Natural killer cell (primary cell): ENCODE measurements at regions not wholly inside any gene's neighbourhood (a gene's known extent, or its start where the extent isn't known, plus 50 kb on each side); places are given as distances from the start of the nearest gene placed in this dataset.
A peak's percentile ranks its signal among the peaks of the same experiment; 100 is the strongest.

ENCODE experiments used
- ATAC-seq, 3 donors: fragments of 150-1000 bp in 2 of 3; fragments of 200-7000 bp in 1 of 3; cut with Tn5 transposase; 1 replicate in 1 of 3; 2 replicates in 2 of 3; pipeline ENCODE4 v1.10.0; 2021; ENCODE audit warnings: mild to moderate bottlenecking in 2 of 3, moderate library complexity in 2 of 3
- DNase-seq, 2 donors: peaks; one replicate each; pipeline versions ENCODE4 v3.0.0 to v3.0.0-alpha.2; 2013 to 2021; ENCODE audit warnings: mixed read lengths in 1 of 2
- H3K27ac ChIP-seq: one replicate; pipeline ENCODE4 v1.5.1; 2013; ENCODE audit warnings: mild to moderate bottlenecking, low read length
- H3K27me3 ChIP-seq: one replicate; pipeline ENCODE4 v1.6.1; 2013; ENCODE audit warnings: low read length; ENCODE audit not compliant: control insufficient read depth, insufficient read depth
- H3K36me3 ChIP-seq: one replicate; pipeline ENCODE4 v1.6.1; 2013; ENCODE audit warnings: low read length; ENCODE audit not compliant: control insufficient read depth, insufficient read depth
- H3K4me1 ChIP-seq: one replicate; pipeline ENCODE4 v1.6.1; 2013; ENCODE audit warnings: low read length; ENCODE audit not compliant: control insufficient read depth, insufficient read depth
- H3K4me3 ChIP-seq: one replicate; pipeline ENCODE4 v1.5.1; 2013; ENCODE audit warnings: low read length
- H3K9me3 ChIP-seq: one replicate; pipeline ENCODE4 v1.6.1; 2013; ENCODE audit warnings: low read length; ENCODE audit not compliant: control insufficient read depth, insufficient read depth
- H3K27ac Mint-ChIP-seq, 2 donors: one replicate each; pipeline ENCODE4 v1.8.0; 2022; ENCODE audit warnings: mild to moderate bottlenecking in 2 of 2, mixed read lengths in 2 of 2, moderate library complexity in 1 of 2
- H3K27me3 Mint-ChIP-seq, 2 donors: one replicate each; pipeline ENCODE4 v1.8.0; 2022; ENCODE audit warnings: low read depth in 2 of 2, mixed read lengths in 2 of 2
- H3K36me3 Mint-ChIP-seq: one replicate; pipeline ENCODE4 v1.8.0; 2022; ENCODE audit warnings: mixed read lengths
- H3K4me1 Mint-ChIP-seq, 2 donors: one replicate each; pipeline ENCODE4 v1.8.0; 2022; ENCODE audit warnings: mixed read lengths in 2 of 2
- H3K4me3 Mint-ChIP-seq: one replicate; pipeline ENCODE4 v1.8.0; 2022; ENCODE audit warnings: mild to moderate bottlenecking, moderate library complexity, mixed read lengths
- H3K9me3 Mint-ChIP-seq, 2 donors: one replicate each; pipeline ENCODE4 v1.8.0; 2022; ENCODE audit warnings: mixed read lengths in 2 of 2
- WGBS: methylation state at CpG from one replicate; pipeline ENCODE4 v1.1.7; 2013; ENCODE audit warnings: missing lambda C conversion rate; ENCODE audit not compliant: insufficient coverage; 5-methylcytosine and 5-hydroxymethylcytosine counted together
- intact Hi-C: fragments of 100-400 bp; cut with micrococcal nuclease; formaldehyde crosslinking; loops from one replicate; pipeline ENCODE4 v1.14.2; 2022
- TF ChIP-seq, protein P1 (sequence below): fragments of 200-600 bp; IDR thresholded peaks from one replicate; pipeline ENCODE4 v1.8.0; 2022; ENCODE audit warnings: antibody characterized with exemption

DNA sequence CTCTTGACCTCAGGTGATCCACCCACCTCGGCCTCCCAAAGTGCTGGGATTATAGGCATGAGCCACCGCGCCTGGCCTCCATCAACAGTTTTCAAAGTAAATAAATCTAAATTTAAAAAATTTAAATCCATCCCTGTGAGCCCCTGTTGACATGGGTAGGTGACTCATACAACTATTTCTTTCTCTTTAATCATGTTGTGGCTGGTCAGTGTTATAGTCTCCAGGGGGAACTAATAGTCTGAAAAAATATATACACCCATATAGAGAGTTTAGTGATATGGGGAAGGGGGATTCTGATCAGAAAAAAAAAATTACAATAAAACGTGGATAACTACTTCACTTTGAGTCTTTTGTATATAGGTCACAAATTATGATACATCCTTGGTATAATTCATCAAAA is 159.2 kb downstream of the ZNF608 start:
- intact Hi-C loops, result no loop called here
- no peaks in the 10 kb centered on the region for H3K9me3 Mint-ChIP-seq
- H3K4me1 Mint-ChIP-seq, result peaks cover 12 to 13% of the 10 kb centered on the region in 2 donors
- no peaks in the 10 kb centered on the region for H3K4me1 ChIP-seq
- H3K27me3 ChIP-seq, result no peaks in the 10 kb centered on the region
- H3K4me3 ChIP-seq, result no peak overlapping the region
- H3K4me3 Mint-ChIP-seq, result no peak overlapping the region
- no peak overlapping the region for H3K27ac ChIP-seq
- TF ChIP-seq, protein P1, sequence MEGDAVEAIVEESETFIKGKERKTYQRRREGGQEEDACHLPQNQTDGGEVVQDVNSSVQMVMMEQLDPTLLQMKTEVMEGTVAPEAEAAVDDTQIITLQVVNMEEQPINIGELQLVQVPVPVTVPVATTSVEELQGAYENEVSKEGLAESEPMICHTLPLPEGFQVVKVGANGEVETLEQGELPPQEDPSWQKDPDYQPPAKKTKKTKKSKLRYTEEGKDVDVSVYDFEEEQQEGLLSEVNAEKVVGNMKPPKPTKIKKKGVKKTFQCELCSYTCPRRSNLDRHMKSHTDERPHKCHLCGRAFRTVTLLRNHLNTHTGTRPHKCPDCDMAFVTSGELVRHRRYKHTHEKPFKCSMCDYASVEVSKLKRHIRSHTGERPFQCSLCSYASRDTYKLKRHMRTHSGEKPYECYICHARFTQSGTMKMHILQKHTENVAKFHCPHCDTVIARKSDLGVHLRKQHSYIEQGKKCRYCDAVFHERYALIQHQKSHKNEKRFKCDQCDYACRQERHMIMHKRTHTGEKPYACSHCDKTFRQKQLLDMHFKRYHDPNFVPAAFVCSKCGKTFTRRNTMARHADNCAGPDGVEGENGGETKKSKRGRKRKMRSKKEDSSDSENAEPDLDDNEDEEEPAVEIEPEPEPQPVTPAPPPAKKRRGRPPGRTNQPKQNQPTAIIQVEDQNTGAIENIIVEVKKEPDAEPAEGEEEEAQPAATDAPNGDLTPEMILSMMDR, result no peak
- H3K9me3 ChIP-seq, result no peaks in the 10 kb centered on the region
- 100% methylated on average over 2 of the region's 4 CpGs for WGBS
- no peak for ATAC-seq
- H3K27ac Mint-ChIP-seq, result no peak overlapping the region
- no peaks in the 10 kb centered on the region for H3K36me3 ChIP-seq
- no peaks in the 10 kb centered on the region for H3K36me3 Mint-ChIP-seq
- no peak for DNase-seq
- peaks cover 14 to 32% of the 10 kb centered on the region in 2 donors for H3K27me3 Mint-ChIP-seq

DNA sequence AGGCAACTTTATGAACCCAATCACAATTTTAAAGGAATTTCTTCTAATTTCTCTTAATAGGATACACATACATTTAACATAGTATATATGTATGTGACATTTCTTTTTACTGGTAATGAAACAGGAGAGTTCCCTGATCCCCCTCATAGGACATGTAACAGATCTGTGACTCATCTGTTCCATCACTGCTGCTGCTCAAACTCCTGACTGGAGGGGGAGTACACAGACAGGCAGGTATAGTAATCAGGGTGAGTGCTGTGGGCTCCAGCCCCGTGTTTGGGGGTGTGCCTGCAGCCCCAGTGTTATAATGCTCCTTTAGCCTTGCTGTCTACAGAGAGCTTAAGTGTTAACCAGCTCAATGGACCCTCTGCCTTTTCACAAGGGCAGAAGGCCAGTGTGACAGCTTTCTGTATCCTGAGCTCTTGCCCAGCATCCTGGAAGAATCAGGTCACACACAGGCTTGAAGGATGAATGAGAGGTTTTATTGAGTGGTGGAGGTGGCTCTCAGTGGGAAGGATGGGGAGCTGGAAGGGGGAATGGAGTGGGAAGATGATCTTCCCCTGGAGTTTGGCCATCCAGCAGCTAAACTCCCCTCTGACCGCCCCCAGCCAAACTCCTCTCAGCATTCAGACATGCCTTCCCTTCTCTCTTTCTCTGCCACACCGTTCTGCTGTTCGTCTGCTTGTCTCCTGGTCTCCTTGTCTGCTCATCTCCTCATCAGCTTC is 161.3 kb downstream of the ZNF608 start:
- TF ChIP-seq, protein P1, result no peak
- intact Hi-C loops, result no loop called here
- Mint-ChIP-seq H3K36me3 (no peaks in the 10 kb centered on the region), H3K4me1 (peaks cover 12 to 13% of the 10 kb centered on the region in 2 donors), H3K27me3 (peaks cover 11 to 17% of the 10 kb centered on the region in 2 donors), H3K4me3 (no peak overlapping the region), H3K27ac (no peak overlapping the region), H3K9me3 (no peaks in the 10 kb centered on the region)
- H3K4me3 ChIP-seq, result no peak overlapping the region
- 77% methylated on average over 3 of the region's 4 CpGs for WGBS
- ATAC-seq (no peak), DNase-seq (no peak)
- H3K36me3 ChIP-seq, result no peaks in the 10 kb centered on the region
- no peaks in the 10 kb centered on the region for H3K27me3 ChIP-seq
- H3K27ac ChIP-seq, result no peak overlapping the region
- H3K4me1 ChIP-seq, result no peaks in the 10 kb centered on the region
- no peaks in the 10 kb centered on the region for H3K9me3 ChIP-seq

DNA sequence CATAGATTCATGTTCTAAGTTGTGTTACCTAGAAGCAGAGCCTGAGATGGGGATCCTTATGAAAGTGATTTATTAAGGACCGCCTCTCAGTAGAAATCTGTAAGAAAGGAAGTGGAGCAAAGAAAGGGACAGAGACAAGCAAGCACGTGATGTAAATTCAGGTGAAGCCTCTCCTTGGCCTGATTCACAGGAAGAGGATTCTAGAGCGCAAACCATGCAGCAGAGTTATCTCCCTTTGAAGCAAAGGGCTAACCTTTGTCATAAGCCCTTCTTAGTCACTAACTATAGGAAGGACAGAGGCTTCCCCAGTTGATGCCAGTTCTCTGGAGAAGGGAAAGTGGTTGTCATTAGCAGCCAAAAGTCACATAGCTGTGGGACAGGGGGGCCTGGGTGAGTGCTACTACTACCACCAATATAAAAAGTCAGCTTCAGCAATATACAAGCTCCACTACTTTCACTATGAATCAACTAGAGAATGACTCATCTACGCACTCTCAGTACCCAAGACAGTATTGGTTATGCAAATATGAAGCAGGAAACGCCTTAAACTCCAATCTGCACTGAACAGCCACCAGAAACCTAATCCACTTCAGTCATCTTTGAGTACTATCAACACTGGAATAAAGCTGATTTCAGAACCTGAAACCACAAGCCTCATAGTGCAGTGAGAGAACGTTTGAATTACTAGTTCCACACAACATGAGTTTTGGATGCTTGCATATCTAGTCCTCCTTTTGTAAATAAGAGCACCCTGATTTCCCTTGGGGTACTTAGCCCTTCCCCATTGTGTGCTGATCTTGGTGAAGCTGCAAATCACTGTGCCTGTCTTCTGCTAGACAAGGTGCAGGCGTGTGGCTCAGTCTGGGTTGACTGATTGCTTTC is 162.7 kb downstream of the ZNF608 start:
- H3K9me3 Mint-ChIP-seq, result no peaks in the 10 kb centered on the region
- peak; percentile 82 to 92 (median 91) for ATAC-seq
- 38% methylated on average over 7 of the region's 7 CpGs for WGBS
- TF ChIP-seq, protein P1, result no peak
- no peak overlapping the region for H3K27ac Mint-ChIP-seq
- DNase-seq, result peak in 1 of 2 donors; percentile 33
- peaks cover 4 to 18% of the 10 kb centered on the region in 2 donors for H3K27me3 Mint-ChIP-seq
- Histone ChIP-seq H3K27ac (no peak overlapping the region), H3K4me3 (no peak overlapping the region), H3K4me1 (no peaks in the 10 kb centered on the region), H3K36me3 (no peaks in the 10 kb centered on the region), H3K27me3 (no peaks in the 10 kb centered on the region), H3K9me3 (no peaks in the 10 kb centered on the region)
- intact Hi-C loops, result no loop called here
- H3K4me1 Mint-ChIP-seq, result peaks cover 12 to 13% of the 10 kb centered on the region in 2 donors
- no peaks in the 10 kb centered on the region for H3K36me3 Mint-ChIP-seq
- no peak overlapping the region for H3K4me3 Mint-ChIP-seq
